ENCODE measurements at regions not wholly inside any gene's neighbourhood (a gene's known extent, or its start where the extent isn't known, plus 50 kb on each side); places are given as distances from the start of the nearest gene placed in this dataset.

GRCh38 chr9:13920557-13920956 lies 393.4 kb downstream of the NFIB start:
- TF ChIP-seq POLR2AphosphoS5 (IDR thresholded peaks at IDR 0.05) (no peak), CTCF (IDR thresholded peaks at IDR 0.05) (no peak)

All from sigmoid colon (tissue), 4 donors.